NCI-H1417 treated with DMSO at 0.1 percent for 48 hours (cell line): ENCODE measurements at regions not wholly inside any gene's neighbourhood (a gene's known extent, or its start where the extent isn't known, plus 50 kb on each side); places are given as distances from the start of the nearest gene placed in this dataset.
"Not testable (repeated sequence)": the region's sequence is repeated elsewhere in the genome, so short reads cannot be mapped to it uniquely, and the experiment has no call there.

ENCODE experiments used
- DNase-seq: peaks from one replicate; lab custom pipeline; 2025; lab: John Stamatoyannopoulos, UW

DNA sequence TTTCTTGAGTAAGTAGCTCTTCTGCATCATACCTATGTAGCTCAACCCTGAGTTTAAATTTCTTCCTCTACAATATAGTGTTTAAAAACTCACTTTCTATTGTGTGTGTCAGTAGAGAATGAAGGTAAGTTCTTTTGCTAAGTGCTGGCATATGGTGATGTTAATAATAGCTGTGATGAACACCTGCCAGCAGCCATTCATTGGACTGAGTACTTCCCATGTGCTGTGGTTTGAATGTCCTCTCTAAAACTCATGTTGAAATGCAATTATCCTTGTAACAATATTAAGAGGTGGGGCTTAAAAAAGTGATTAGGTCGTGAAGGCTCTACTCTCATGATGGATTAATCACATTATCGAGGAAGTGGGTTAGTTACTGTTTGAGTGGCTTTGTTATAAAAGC is 645.2 kb upstream of the RGMB start:
- DNase-seq, result no peak

- DNase-seq, result peak; percentile 8
Measured at GRCh38 chr5:98128846-98129245, 644.6 kb upstream of the RGMB start.

- no peak for DNase-seq
Measured at GRCh38 chr5:98130261-98131035, 643.0 kb upstream of the RGMB start.

DNA sequence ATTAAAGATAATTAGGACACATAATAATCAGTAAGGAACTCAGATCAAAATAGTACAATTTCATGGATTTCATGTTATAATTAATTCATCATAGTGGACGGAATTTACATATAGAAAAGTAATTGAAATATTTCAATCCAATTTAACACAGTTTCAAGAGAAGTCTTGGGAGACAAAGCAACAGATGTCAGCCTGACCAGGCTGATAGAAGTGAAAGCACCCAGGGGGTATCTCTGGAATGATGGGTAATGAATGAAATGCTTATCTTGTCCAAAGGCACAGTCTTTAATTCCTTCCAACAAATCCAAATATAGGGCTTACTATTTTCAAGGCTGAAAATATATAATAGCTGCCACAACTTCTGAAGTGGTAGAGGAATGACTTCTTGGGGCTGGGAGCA is 629.3 kb upstream of the RGMB start:
- DNase-seq, result no peak

- no peak for DNase-seq
Measured at GRCh38 chr5:98144710-98145109, 628.8 kb upstream of the RGMB start.

GRCh38 chr5:98157368-98157767 is 616.1 kb upstream of the RGMB start:
- DNase-seq, result no peak

GRCh38 chr5:98158440-98158839 is 615.0 kb upstream of the RGMB start:
- no peak for DNase-seq

- DNase-seq, result no peak
Measured at GRCh38 chr5:98163796-98164493, 609.5 kb upstream of the RGMB start.

DNA sequence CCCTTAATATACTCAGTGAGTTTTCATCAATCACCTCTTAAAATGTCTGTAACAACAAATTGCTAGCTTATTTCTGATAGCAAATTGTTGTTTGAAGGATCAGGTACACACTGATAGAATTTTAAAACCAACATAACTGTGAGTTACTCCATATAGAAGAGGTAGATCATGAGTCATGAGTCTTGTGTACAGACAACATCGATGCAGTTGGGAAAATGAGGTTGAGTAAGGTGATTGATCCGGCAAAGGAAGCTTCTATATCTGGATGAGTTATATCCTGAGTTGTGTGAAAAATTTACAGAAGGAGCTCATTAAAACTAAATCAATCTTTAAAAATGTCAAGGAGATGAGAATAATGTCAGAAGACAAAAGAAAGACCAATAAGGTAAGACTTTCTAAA is 604.6 kb upstream of the RGMB start:
- DNase-seq, result no peak

DNA sequence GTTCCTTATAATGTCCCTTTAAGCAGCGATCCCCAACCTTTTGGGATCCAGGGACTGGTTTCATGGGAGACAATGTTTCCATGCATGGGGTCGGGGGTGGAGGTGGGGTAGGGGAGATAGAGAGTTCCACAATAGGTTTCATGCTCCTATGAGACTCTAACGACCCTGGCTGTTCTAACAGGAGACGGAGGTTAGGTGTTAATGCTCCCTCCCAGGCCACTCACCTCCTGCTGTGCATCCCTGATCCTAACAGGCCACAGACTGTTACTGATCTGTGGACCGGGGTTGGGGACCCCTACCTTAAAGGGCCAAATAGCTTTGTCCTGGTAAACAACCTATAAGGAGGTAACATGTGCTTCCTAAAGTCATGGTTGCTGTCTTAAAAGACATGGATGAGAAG is 602.5 kb upstream of the RGMB start:
- no peak for DNase-seq

DNA sequence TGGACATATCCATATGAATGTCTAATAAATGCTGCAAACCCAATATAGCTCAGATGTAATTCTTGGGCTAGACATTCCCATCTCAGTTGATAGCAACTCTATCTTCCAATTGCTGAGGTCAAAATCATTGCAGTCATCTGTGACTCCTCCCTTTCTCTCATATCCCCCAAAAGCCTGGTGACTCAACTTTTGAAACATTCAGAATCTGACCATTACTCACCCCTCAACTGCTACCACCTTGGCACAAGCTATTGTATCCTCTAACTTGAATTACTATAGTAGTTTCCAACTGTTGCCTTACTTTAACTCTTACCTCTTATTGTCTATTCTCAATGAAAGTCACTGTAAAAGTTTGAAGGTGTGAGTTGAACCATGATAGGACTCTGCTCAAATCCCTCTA is 600.1 kb upstream of the RGMB start:
- DNase-seq, result no peak

DNA sequence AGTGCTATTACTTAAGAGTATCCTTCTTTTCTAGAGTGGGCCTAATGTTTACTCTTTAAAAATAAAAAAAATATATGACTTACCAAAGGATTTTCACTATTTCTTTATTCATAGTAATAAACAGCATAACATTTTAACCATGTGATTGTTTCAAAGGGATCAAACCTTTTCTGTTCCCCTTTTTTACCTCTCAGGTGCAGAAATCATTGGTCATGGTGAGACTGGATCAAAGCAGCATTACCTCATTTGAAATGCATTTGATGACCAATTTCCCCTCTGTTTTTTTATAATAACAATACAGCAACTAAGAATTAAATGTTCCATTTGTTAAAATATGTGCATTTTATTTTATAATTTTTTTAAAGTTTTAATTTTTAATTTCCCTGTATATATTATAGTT is 598.0 kb upstream of the RGMB start:
- no peak for DNase-seq

GRCh38 chr5:98179791-98180755 is 593.4 kb upstream of the RGMB start:
- no peak for DNase-seq

DNA sequence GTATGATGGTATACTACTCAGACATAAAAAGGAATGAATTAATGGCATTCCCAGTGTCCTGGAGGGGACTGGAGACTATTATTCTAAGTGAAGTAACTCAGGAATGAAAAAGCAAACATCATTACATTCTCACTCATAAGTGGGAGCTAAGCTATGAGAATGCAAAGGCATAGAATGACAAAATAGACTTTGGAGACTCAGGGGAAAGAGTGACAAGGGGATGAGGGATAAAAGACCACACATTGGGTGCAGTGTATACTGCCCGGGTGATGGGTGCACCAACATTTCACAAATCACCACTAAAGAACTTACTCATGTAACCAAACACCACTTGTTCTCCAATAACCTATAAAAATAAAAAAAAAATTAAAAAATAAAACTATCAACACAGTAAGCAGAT is 587.3 kb upstream of the RGMB start:
- DNase-seq, result no peak

DNA sequence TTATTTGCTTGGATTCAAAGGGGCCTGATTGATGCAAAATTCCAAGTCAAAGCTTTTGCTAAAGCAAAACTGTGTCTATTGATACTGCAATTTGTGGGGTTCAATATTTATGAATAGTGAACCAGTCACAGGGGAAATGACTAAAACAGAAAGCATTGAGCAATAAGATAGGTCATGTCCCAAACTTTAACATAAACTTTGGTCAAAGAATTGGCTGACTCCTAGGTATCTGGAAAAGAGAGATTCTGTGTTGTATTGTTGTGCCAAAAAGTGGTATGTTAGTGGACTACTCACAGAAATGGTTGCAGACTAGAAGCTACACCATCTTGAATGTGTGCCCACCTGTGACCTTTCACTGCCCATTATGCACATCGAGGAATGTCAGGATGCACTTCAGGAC is 585.5 kb upstream of the RGMB start:
- no peak for DNase-seq

DNA sequence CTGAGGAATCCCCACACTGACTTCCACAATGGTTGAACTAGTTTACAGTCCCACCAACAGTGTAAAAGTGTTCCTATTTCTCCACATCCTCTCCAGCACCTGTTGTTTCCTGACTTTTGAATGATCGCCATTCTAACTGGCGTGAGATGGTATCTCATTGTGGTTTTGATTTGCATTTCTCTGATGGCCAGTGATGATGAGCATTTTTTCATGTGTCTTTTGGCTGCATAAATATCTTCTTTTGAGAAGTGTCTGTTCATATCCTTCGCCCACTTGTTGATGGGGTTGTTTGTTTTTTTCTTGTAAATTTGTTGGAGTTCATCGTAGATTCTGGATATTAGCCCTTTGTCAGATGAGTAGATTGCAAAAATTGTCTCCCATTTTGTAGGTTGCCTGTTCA is 583.1 kb upstream of the RGMB start:
- DNase-seq, result not testable (repeated sequence)

DNA sequence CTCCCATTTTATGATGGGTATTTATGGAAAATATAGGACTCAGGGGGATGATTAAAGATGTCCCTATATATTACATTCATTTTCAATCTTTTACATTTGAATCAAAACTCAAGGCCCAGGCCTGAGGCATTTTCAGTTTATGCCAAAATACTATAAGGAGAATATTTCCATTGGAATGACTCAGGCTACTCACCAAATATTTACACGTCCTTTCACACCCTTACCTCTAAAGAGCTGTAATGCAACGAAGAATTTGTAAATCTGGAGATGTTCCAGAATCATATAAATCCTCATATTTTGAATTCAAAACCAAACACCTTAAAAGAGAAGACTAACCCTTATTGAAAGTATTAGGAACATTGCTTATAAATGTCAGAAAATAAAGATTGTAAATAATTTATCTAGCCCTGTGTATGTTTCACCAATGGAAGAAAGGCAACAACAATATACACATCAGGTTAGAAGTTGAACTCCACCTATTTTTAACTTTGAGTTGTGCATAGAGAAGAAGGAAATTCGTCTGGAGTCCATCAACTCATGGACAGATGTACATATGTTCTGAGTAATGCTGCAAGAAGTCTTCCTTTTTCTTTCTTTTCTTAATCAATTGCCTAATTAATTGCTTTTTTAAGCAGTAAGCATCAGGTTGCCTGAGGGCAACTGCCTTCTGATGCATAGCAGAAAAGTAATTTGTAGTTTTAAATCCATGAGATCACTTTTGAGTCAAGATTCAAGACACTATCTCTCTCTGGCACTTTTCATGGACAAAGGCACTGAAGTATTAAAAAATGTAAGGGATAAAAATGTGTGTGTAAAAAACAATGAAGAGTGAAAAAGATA is 579.3 kb upstream of the RGMB start:
- no peak for DNase-seq

- DNase-seq, result no peak
Measured at GRCh38 chr5:98200726-98201541, 572.5 kb upstream of the RGMB start.

- DNase-seq, result no peak
Measured at GRCh38 chr5:98204798-98205197, 568.7 kb upstream of the RGMB start.

- DNase-seq, result no peak
Measured at GRCh38 chr5:98205691-98206461, 567.6 kb upstream of the RGMB start.
